ENCODE measurements at regions not wholly inside any gene's neighbourhood (a gene's known extent, or its start where the extent isn't known, plus 50 kb on each side); places are given as distances from the start of the nearest gene placed in this dataset.

DNA sequence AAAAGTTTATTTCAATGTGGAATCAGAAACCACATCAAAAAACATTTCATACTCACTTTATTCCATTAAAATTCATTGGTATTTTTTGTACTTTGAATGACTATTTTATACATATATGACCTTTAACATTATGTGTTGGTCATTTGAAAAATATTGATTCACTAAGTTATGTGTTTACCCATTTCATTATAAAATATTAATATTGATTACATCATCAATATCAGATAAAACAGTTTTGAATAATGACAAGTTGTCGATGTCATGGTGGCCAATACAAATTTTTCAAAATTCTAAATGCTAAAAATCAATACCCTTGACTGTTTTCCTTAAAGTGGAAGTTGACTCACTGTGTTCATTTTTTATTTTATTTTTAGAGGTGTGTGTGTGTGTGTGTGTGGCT lies 239.7 kb upstream of the ROBO1 start:
- DNase-seq (ENCODE audit: insufficient read length, low spot score) (no peak), FAIRE-seq (no peak)
- TF ChIP-seq, protein P1, sequence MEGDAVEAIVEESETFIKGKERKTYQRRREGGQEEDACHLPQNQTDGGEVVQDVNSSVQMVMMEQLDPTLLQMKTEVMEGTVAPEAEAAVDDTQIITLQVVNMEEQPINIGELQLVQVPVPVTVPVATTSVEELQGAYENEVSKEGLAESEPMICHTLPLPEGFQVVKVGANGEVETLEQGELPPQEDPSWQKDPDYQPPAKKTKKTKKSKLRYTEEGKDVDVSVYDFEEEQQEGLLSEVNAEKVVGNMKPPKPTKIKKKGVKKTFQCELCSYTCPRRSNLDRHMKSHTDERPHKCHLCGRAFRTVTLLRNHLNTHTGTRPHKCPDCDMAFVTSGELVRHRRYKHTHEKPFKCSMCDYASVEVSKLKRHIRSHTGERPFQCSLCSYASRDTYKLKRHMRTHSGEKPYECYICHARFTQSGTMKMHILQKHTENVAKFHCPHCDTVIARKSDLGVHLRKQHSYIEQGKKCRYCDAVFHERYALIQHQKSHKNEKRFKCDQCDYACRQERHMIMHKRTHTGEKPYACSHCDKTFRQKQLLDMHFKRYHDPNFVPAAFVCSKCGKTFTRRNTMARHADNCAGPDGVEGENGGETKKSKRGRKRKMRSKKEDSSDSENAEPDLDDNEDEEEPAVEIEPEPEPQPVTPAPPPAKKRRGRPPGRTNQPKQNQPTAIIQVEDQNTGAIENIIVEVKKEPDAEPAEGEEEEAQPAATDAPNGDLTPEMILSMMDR (IDR thresholded peaks at IDR 0.05; ENCODE audit: insufficient read depth, missing control alignments) = no peak

DNA sequence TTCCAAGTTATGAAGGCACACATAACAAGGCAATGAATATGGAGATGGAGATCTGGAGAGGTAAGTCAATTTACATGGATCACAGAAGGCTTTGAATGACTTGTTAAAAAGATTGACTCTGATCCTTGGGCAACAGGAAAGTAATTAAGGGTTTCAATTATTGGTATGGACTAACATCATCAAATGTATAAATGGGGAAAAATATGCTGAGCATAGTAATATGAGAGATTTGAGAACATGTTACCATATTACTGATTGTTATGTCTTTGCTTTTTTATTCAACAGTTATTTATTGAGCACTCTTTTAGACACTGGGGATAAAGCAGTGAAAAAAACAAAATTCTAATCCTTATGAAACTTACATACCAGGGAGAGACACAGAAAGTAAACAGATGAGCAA lies 238.5 kb upstream of the ROBO1 start:
- FAIRE-seq = no peak
- TF ChIP-seq, protein P1 (IDR thresholded peaks at IDR 0.05; ENCODE audit: insufficient read depth, missing control alignments) = no peak
- DNase-seq (ENCODE audit: insufficient read length, low spot score) = no peak

DNA sequence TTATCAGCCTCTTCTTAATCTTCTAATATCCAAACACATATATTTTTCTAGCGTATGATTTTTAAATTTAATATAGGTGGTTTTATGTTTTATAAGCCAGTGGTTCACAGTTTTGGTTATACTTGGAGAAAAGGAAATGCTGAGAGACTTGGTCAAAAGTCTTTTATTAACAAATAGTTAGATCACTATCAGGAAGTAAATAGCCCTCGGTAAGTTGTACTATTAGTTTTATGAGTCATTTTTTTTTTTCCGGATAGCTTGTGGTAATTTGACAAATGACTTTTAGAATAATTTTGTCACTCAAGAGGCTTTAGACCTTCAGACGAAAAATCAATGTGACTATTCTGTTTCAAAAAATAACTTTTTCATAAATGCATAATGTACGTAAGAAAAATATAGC lies 232.2 kb upstream of the ROBO1 start:
- DNase-seq (ENCODE audit: insufficient read length, low spot score) (no peak), FAIRE-seq (no peak)
- TF ChIP-seq, protein P1 (IDR thresholded peaks at IDR 0.05; ENCODE audit: insufficient read depth, missing control alignments) = no peak

DNA sequence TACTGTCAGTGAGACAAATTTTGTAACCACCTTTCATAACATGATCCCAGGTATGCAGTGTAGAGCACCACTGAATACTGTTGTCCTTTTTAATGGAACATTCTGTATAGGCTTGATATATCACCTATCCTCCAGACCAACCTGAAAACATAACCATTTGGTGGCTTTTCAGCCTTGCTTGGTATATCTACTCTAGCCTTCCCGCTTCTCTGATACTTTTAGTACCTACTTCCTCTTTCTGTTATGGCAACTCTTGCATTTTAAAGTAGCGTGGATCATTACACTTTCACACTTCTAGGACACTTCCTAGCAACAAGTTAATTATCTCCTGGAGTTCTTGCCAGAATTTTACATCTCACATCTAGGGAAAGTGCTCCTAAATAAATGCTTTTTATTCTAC lies 226.6 kb upstream of the ROBO1 start:
- no peak for DNase-seq (ENCODE audit: insufficient read length, low spot score)
- TF ChIP-seq, protein P1 (IDR thresholded peaks at IDR 0.05; ENCODE audit: insufficient read depth, missing control alignments) = no peak
- FAIRE-seq = no peak

DNA sequence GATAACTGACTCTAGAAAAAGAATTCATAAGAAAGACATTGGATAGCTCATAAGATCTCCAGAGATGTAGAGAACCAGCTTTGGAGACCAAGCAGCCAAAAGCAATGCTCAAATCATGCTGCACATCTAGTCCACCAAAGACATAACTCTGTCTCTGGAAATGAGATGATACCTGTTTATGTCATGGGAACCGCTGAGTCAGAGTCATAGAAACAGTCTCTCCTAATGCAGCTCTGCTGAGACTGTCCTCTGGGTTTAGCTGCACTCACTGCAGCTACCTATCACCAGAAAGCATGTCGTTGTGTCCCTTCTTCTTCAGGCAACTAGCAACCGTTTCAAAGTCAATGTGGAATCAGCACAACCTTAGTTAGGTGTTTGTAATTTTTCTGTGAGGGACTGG lies 218.5 kb upstream of the ROBO1 start:
- FAIRE-seq (no peak), DNase-seq (ENCODE audit: insufficient read length, low spot score) (no peak)
- TF ChIP-seq, protein P1 (IDR thresholded peaks at IDR 0.05; ENCODE audit: insufficient read depth, missing control alignments) = no peak

DNA sequence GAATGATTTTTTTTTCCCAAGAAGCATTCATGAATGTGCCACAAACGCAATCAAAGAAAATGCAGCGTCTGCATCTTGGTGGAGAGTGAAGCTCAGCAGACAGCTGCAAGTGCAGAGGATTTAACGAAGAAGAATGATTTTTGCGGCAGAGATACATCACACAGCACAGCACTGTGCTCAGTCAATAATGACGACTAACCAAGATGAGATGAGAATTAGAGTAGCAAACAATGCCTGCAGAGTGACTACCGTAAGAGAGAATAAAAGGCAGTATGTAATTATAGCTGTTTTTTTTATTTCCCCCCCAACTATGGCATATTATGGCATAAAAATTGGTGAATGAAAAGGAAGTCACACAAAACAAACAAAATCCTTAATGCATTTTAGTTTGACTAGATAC lies 218.0 kb upstream of the ROBO1 start:
- FAIRE-seq (no peak), DNase-seq (ENCODE audit: insufficient read length, low spot score) (no peak)
- TF ChIP-seq, protein P1 (IDR thresholded peaks at IDR 0.05; ENCODE audit: insufficient read depth, missing control alignments) = no peak

DNA sequence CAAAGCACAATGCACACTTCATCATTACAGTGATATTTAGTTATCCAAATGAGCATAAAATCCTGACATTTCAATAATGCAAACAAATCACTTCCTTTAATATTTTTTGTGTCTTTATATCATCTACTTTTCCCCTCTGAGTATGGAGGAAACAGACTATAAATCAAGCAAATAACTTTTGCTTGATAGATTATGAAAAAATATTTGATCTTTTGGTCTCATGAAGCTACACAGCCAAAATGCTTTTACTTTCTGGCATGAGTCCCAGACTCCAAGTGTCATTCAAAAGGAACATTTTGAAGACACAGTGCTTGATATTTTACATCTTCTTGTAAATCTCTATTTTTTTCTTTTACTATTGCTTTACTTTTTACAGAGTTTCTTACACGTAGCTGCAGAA lies 215.3 kb upstream of the ROBO1 start:
- TF ChIP-seq, protein P1 (IDR thresholded peaks at IDR 0.05; ENCODE audit: insufficient read depth, missing control alignments) = no peak
- DNase-seq (ENCODE audit: insufficient read length, low spot score) (no peak), FAIRE-seq (no peak)
